Caco-2 (cell line): ENCODE measurements at regions not wholly inside any gene's neighbourhood (a gene's known extent, or its start where the extent isn't known, plus 50 kb on each side); places are given as distances from the start of the nearest gene placed in this dataset.

ENCODE experiments used
- BruUV-seq: library from RNA; stranded (reverse); fragments of 400-500 nt; replicated peaks from 2 replicates; lab custom pipeline; 2021; lab: Mats Ljungman, UMichigan
- CTCF ChIA-PET: fragments of 300-600 bp; sonication (Branson Sonifier 250); formaldehyde crosslinking; loops from one replicate; lab custom pipeline; 2022; ENCODE audit warnings: antibody characterized with exemption; lab: Charles Lee
- POLR2A ChIA-PET: fragments of 300-600 bp; sonication (Branson Sonifier 250); formaldehyde crosslinking; loops from one replicate; lab custom pipeline; 2022; ENCODE audit warnings: antibody characterized with exemption; lab: Charles Lee
- DNase-seq, 2 experiments: peaks; one replicate each; pipeline versions ENCODE4 v3.0.0 to v3.0.0-alpha.2; 2020 to 2022
- H3K27me3 ChIP-seq: replicated peaks from 2 replicates; pipeline ENCODE4 v1.6.0; 2011; ENCODE audit warnings: low read length; ENCODE audit not compliant: control insufficient read depth, insufficient read depth
- H3K36me3 ChIP-seq: 2 replicates; pipeline ENCODE4 v1.5.1; 2011; ENCODE audit warnings: low read length; ENCODE audit not compliant: control insufficient read depth, insufficient read depth
- H3K4me1 ChIP-seq: fragments of 250-450 bp; sonication (Bioruptor Pico); 2 replicates; pipeline ENCODE4 v1.5.1; 2020; ENCODE audit warnings: mild to moderate bottlenecking
- H3K4me3 ChIP-seq: 2 replicates; pipeline ENCODE4 v1.5.1; 2011; ENCODE audit warnings: low read depth, mild to moderate bottlenecking, control low read depth, low read length
- H3K9me3 ChIP-seq: fragments of 250-450 bp; sonication (Bioruptor Pico); 2 replicates; pipeline ENCODE4 v1.5.1; 2020; ENCODE audit warnings: mild to moderate bottlenecking, moderate library complexity
- H3K27ac Mint-ChIP-seq: one replicate; pipeline ENCODE4 v1.8.0; 2022; ENCODE audit warnings: mixed read lengths; ENCODE audit not compliant: unreplicated experiment
- H3K27me3 Mint-ChIP-seq: one replicate; pipeline ENCODE4 v1.8.0; 2022; ENCODE audit warnings: mixed read lengths; ENCODE audit not compliant: insufficient read depth, unreplicated experiment
- H3K36me3 Mint-ChIP-seq: one replicate; pipeline ENCODE4 v1.8.0; 2022; ENCODE audit warnings: mild to moderate bottlenecking, mixed read lengths; ENCODE audit not compliant: insufficient read depth, unreplicated experiment
- H3K4me1 Mint-ChIP-seq: one replicate; pipeline ENCODE4 v1.8.0; 2022; ENCODE audit warnings: low read depth, mixed read lengths; ENCODE audit not compliant: unreplicated experiment
- H3K4me3 Mint-ChIP-seq: one replicate; pipeline ENCODE4 v1.8.0; 2022; ENCODE audit warnings: mild to moderate bottlenecking, moderate library complexity, mixed read lengths; ENCODE audit not compliant: unreplicated experiment
- H3K9me3 Mint-ChIP-seq: one replicate; pipeline ENCODE4 v1.8.0; 2022; ENCODE audit warnings: mixed read lengths; ENCODE audit not compliant: unreplicated experiment
- intact Hi-C: fragments of 100-400 bp; cut with micrococcal nuclease; formaldehyde crosslinking; loops from one replicate; pipeline ENCODE4 v1.10.0; 2022; ENCODE audit not compliant: unreplicated experiment
- TF ChIP-seq, protein P1 (sequence below), 2 experiments: fragments of 200-600 bp in 1 of 2; IDR thresholded peaks; 1 replicate in 1 of 2; 2 replicates in 1 of 2; pipeline versions ENCODE4 v1.5.1 to v1.8.0; 2011 to 2022; ENCODE audit warnings: antibody characterized with exemption in 1 of 2, control low read depth in 1 of 2, inconsistent platforms in 1 of 2, low read depth in 1 of 2, low read length in 1 of 2, mild to moderate bottlenecking in 1 of 2, moderate library complexity in 1 of 2; ENCODE audit not compliant: insufficient read depth in 1 of 2, severe bottlenecking in 1 of 2, unreplicated experiment in 1 of 2

DNA sequence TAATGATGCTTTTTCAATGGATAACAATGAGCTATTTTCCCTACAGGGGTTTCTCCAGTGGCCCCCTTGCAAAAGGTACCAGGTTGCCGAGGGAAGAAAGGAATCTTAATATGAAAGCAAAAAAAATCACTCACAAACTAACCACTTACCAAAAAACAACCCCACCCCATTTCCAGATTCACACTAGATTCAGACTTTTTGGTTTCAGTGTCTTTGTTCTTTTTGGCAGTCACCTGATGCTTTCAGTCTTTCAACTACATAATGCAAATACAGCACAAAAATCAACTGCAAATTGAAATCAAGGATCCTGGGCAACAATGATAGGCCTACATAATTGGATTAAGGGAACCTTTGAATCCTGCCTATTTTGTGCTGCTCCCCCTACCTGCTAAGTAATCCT, 71.1 kb upstream of the RAP2B start:
- H3K27ac Mint-ChIP-seq = no peak overlapping the region
- H3K4me3 Mint-ChIP-seq = no peak overlapping the region
- Histone ChIP-seq H3K27me3 (no peaks in the 10 kb centered on the region), H3K9me3 (no peaks in the 10 kb centered on the region), H3K4me3 (no peak overlapping the region), H3K36me3 (no peaks in the 10 kb centered on the region), H3K4me1 (no peaks in the 10 kb centered on the region)
- H3K4me1 Mint-ChIP-seq = no peaks in the 10 kb centered on the region
- H3K9me3 Mint-ChIP-seq = no peaks in the 10 kb centered on the region
- DNase-seq = no peak
- no TSS peak for BruUV-seq
- intact Hi-C loops = no loop called here
- H3K27me3 Mint-ChIP-seq = no peaks in the 10 kb centered on the region
- POLR2A ChIA-PET = no interaction called here
- TF ChIP-seq, protein P1, sequence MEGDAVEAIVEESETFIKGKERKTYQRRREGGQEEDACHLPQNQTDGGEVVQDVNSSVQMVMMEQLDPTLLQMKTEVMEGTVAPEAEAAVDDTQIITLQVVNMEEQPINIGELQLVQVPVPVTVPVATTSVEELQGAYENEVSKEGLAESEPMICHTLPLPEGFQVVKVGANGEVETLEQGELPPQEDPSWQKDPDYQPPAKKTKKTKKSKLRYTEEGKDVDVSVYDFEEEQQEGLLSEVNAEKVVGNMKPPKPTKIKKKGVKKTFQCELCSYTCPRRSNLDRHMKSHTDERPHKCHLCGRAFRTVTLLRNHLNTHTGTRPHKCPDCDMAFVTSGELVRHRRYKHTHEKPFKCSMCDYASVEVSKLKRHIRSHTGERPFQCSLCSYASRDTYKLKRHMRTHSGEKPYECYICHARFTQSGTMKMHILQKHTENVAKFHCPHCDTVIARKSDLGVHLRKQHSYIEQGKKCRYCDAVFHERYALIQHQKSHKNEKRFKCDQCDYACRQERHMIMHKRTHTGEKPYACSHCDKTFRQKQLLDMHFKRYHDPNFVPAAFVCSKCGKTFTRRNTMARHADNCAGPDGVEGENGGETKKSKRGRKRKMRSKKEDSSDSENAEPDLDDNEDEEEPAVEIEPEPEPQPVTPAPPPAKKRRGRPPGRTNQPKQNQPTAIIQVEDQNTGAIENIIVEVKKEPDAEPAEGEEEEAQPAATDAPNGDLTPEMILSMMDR (IDR thresholded peaks at IDR 0.05; ENCODE audit: insufficient read depth in 1 of 2, low read depth in 1 of 2, low read length in 1 of 2, severe bottlenecking in 1 of 2, unreplicated experiment in 1 of 2) = no peak
- no peaks in the 10 kb centered on the region for H3K36me3 Mint-ChIP-seq
- CTCF ChIA-PET = no interaction called here

DNA sequence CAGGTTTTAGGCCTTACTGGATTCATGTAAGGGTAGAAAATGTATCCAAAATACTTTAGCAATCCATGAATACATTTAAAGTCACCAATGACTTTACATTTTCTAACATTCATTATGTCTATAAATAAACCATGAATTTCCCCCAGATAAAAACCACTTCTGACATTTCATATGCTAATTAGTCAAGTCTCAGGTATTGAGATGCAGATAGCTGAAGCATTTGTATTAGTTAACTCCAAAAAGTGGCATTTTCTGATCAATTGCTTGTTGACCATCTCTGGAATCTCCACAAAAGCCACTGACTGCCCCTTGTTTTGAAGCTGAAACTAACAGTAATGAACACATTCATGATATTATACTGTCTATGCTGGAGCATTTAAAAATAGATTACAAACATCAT, 68.4 kb upstream of the RAP2B start:
- H3K9me3 Mint-ChIP-seq = no peaks in the 10 kb centered on the region
- BruUV-seq = no TSS peak
- intact Hi-C loops = no loop called here
- Histone ChIP-seq H3K27me3 (no peaks in the 10 kb centered on the region), H3K36me3 (no peaks in the 10 kb centered on the region), H3K9me3 (no peaks in the 10 kb centered on the region), H3K4me3 (no peak overlapping the region), H3K4me1 (peaks cover under 1% of the 10 kb centered on the region; the same call in 1 of the 2 replicates)
- TF ChIP-seq, protein P1 (IDR thresholded peaks at IDR 0.05; ENCODE audit: insufficient read depth in 1 of 2, low read depth in 1 of 2, low read length in 1 of 2, severe bottlenecking in 1 of 2, unreplicated experiment in 1 of 2) = no peak
- H3K27ac Mint-ChIP-seq = no peak overlapping the region
- H3K4me3 Mint-ChIP-seq = no peak overlapping the region
- peaks cover 8% of the 10 kb centered on the region for H3K4me1 Mint-ChIP-seq
- CTCF ChIA-PET = no interaction called here
- POLR2A ChIA-PET = no interaction called here
- no peaks in the 10 kb centered on the region for H3K27me3 Mint-ChIP-seq
- no peaks in the 10 kb centered on the region for H3K36me3 Mint-ChIP-seq
- DNase-seq = no peak

DNA sequence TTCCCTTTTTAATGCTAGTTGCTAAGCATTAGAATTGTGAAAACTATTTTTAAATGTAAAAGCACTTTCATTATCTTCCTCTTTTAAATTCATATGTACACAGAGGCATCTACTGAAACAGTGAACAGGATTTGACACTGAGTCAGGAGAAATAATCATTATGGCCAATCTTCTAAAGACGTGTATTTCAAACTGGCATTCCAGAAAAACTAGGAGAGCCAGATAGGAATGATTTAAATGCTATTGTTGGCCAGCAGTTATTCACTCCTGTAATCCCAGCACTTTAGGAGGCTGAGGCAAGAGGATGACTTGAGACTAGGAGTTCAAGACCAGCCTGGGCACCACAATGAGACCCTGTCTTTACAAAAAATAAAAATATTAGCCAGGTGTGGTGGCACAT, 67.6 kb upstream of the RAP2B start:
- Mint-ChIP-seq H3K4me1 (peaks cover 8% of the 10 kb centered on the region), H3K27ac (no peak overlapping the region), H3K4me3 (no peak overlapping the region), H3K27me3 (no peaks in the 10 kb centered on the region), H3K9me3 (no peaks in the 10 kb centered on the region), H3K36me3 (no peaks in the 10 kb centered on the region)
- no peak for DNase-seq
- Histone ChIP-seq H3K4me1 (peaks cover 6% of the 10 kb centered on the region), H3K4me3 (no peak overlapping the region), H3K36me3 (no peaks in the 10 kb centered on the region), H3K27me3 (no peaks in the 10 kb centered on the region), H3K9me3 (no peaks in the 10 kb centered on the region)
- TF ChIP-seq, protein P1 (IDR thresholded peaks at IDR 0.05; ENCODE audit: insufficient read depth in 1 of 2, low read depth in 1 of 2, low read length in 1 of 2, severe bottlenecking in 1 of 2, unreplicated experiment in 1 of 2) = no peak
- ChIA-PET POLR2A (no interaction called here), CTCF (no interaction called here)
- BruUV-seq = no TSS peak
- intact Hi-C loops = no loop called here
